HL-60 (cell line): ENCODE measurements at regions not wholly inside any gene's neighbourhood (a gene's known extent, or its start where the extent isn't known, plus 50 kb on each side); places are given as distances from the start of the nearest gene placed in this dataset.

Source experiments
- DNase-seq, 2 experiments: peaks; one replicate each; pipeline ENCODE4 v3.0.0-alpha.2; 2010 to 2020; ENCODE audit warnings: low read depth in 1 of 2, low spot score in 1 of 2
- H3K27ac ChIP-seq: fragments of 250-450 bp; sonication (Bioruptor Pico); replicated peaks from 2 replicates; pipeline ENCODE4 v1.5.1; 2020; ENCODE audit warnings: mild to moderate bottlenecking, moderate library complexity
- H3K27me3 ChIP-seq: fragments of 250-450 bp; sonication (Bioruptor Pico); 2 replicates; pipeline ENCODE4 v1.5.1; 2021; ENCODE audit warnings: mild to moderate bottlenecking, moderate library complexity; ENCODE audit not compliant: insufficient read depth, poor library complexity, severe bottlenecking
- H3K4me3 ChIP-seq: replicated peaks from 2 replicates; pipeline ENCODE4 v1.5.1; 2011; ENCODE audit warnings: mild to moderate bottlenecking, control low read depth, low read length; ENCODE audit not compliant: insufficient read depth
- CTCF ChIP-seq: IDR thresholded peaks from one replicate; pipeline ENCODE4 v1.5.1; 2011; ENCODE audit warnings: low read length, control low read depth, inconsistent platforms; ENCODE audit not compliant: insufficient read depth
- GABPA ChIP-seq: IDR thresholded peaks from 2 replicates; pipeline ENCODE4 v1.6.1; 2012; ENCODE audit warnings: low read depth
- POLR2AphosphoS5 ChIP-seq: IDR thresholded peaks from 2 replicates; pipeline ENCODE4 v1.6.1; 2012; ENCODE audit warnings: low read depth
- REST ChIP-seq: IDR thresholded peaks from 2 replicates; pipeline ENCODE4 v1.6.1; 2012; ENCODE audit warnings: low read depth; ENCODE audit not compliant: insufficient replicate concordance
- SPI1 ChIP-seq: IDR thresholded peaks from 2 replicates; pipeline ENCODE4 v1.6.1; 2012; ENCODE audit warnings: low read depth, mild to moderate bottlenecking, borderline replicate concordance

- no peak for DNase-seq
- H3K27ac ChIP-seq: no peak overlapping the region
- no peaks in the 10 kb centered on the region for H3K27me3 ChIP-seq
- H3K4me3 ChIP-seq: no peak overlapping the region
- TF ChIP-seq POLR2AphosphoS5 (no peak), REST (no peak), SPI1 (no peak), GABPA (no peak), CTCF (no peak)
These were observed 121.5 kb upstream of the ZNF438 start for GRCh38 chr10:31153161-31153560.

- Histone ChIP-seq H3K27ac (no peak overlapping the region), H3K4me3 (no peak overlapping the region), H3K27me3 (no peaks in the 10 kb centered on the region)
- TF ChIP-seq CTCF: no peak
- no peak for TF ChIP-seq REST
- TF ChIP-seq SPI1: no peak
- no peak for DNase-seq
These were observed 122.0 kb upstream of the ZNF438 start for GRCh38 chr10:31153692-31154091.

- H3K27ac ChIP-seq: no peak overlapping the region
- TF ChIP-seq POLR2AphosphoS5 (no peak), SPI1 (no peak), GABPA (no peak), REST (no peak), CTCF (no peak)
- no peaks in the 10 kb centered on the region for H3K27me3 ChIP-seq
- no peak for DNase-seq
- H3K4me3 ChIP-seq: no peak overlapping the region
These were observed 123.3 kb upstream of the ZNF438 start for GRCh38 chr10:31154996-31155395.
